NT2/D1 (cell line): ENCODE measurements at regions not wholly inside any gene's neighbourhood (a gene's known extent, or its start where the extent isn't known, plus 50 kb on each side); places are given as distances from the start of the nearest gene placed in this dataset.

ENCODE experiments used
- SUZ12 ChIP-seq: IDR thresholded peaks from 2 replicates; pipeline ENCODE4 v1.6.1; 2011; ENCODE audit not compliant: insufficient read length, insufficient read depth; ENCODE audit errors: extremely low read depth
- YY1 ChIP-seq: IDR thresholded peaks from 2 replicates; pipeline ENCODE4 v1.6.1; 2011; ENCODE audit not compliant: insufficient read length, insufficient read depth
- ZNF274 ChIP-seq: IDR thresholded peaks from 2 replicates; pipeline ENCODE4 v1.6.1; 2011; ENCODE audit warnings: mild to moderate bottlenecking, low read depth, low read length

GRCh38 chr12:72207486-72208409, 64.4 kb upstream of the TRHDE start:
- TF ChIP-seq ZNF274 (no peak), SUZ12 (no peak), YY1 (no peak)
